Muscle layer of colon (tissue), 2 donors: ENCODE measurements at regions not wholly inside any gene's neighbourhood (a gene's known extent, or its start where the extent isn't known, plus 50 kb on each side); places are given as distances from the start of the nearest gene placed in this dataset.

Experiments used
- H3K27ac ChIP-seq: one replicate; pipeline ENCODE4 v1.7.0; 2013; ENCODE audit warnings: low read depth, mild to moderate bottlenecking, low read length, moderate library complexity
- H3K27me3 ChIP-seq, 2 donors: one replicate each; pipeline ENCODE4 v1.7.0; 2013; ENCODE audit warnings: low read length in 2 of 2, mild to moderate bottlenecking in 2 of 2; ENCODE audit not compliant: insufficient read depth in 2 of 2, control insufficient read depth in 1 of 2
- H3K36me3 ChIP-seq: one replicate; pipeline ENCODE4 v1.7.0; 2013; ENCODE audit warnings: mild to moderate bottlenecking, low read length; ENCODE audit not compliant: insufficient read depth
- H3K4me1 ChIP-seq: one replicate; pipeline ENCODE4 v1.7.0; 2013; ENCODE audit warnings: mild to moderate bottlenecking, low read length; ENCODE audit not compliant: insufficient read depth
- H3K4me3 ChIP-seq, 2 donors: one replicate each; pipeline ENCODE4 v1.7.0; 2013; ENCODE audit warnings: low read length in 2 of 2, low read depth in 1 of 2, mild to moderate bottlenecking in 1 of 2, moderate library complexity in 1 of 2
- H3K9ac ChIP-seq: one replicate; pipeline ENCODE4 v1.7.0; 2013; ENCODE audit warnings: low read length
- H3K9me3 ChIP-seq: one replicate; pipeline ENCODE4 v1.7.0; 2013; ENCODE audit warnings: mild to moderate bottlenecking, low read length
- donor health status: abdominal sarcoma.
- donor health status: Adenocarcinoma of cecum.

GRCh38 chr5:167152561-167152960 lies 1138.9 kb upstream of the WWC1 start:
- Histone ChIP-seq H3K4me3 (no peak overlapping the region), H3K9ac (no peak overlapping the region), H3K27me3 (no peaks in the 10 kb centered on the region), H3K36me3 (no peaks in the 10 kb centered on the region), H3K9me3 (no peaks in the 10 kb centered on the region), H3K27ac (no peak overlapping the region), H3K4me1 (peaks cover 5% of the 10 kb centered on the region)

GRCh38 chr5:167155387-167156005 lies 1135.9 kb upstream of the WWC1 start:
- Histone ChIP-seq H3K9ac (no peak overlapping the region), H3K9me3 (no peaks in the 10 kb centered on the region), H3K4me3 (peak overlapping the region in 1 of 2 donors; percentile 12), H3K27me3 (no peaks in the 10 kb centered on the region), H3K27ac (no peak overlapping the region), H3K36me3 (no peaks in the 10 kb centered on the region), H3K4me1 (no peaks in the 10 kb centered on the region)

- no peaks in the 10 kb centered on the region for H3K9me3 ChIP-seq
- no peaks in the 10 kb centered on the region for H3K36me3 ChIP-seq
- no peak overlapping the region for H3K27ac ChIP-seq
- no peak overlapping the region for H3K9ac ChIP-seq
- H3K4me3 ChIP-seq: no peak overlapping the region
- H3K27me3 ChIP-seq: no peaks in the 10 kb centered on the region
- no peaks in the 10 kb centered on the region for H3K4me1 ChIP-seq
These were observed 1135.0 kb upstream of the WWC1 start for GRCh38 chr5:167156446-167156845.

- H3K4me3 ChIP-seq: no peak overlapping the region
- H3K4me1 ChIP-seq: no peaks in the 10 kb centered on the region
- no peaks in the 10 kb centered on the region for H3K9me3 ChIP-seq
- H3K27me3 ChIP-seq: no peaks in the 10 kb centered on the region
- H3K27ac ChIP-seq: no peak overlapping the region
- H3K36me3 ChIP-seq: no peaks in the 10 kb centered on the region
- no peak overlapping the region for H3K9ac ChIP-seq
These were observed 1132.9 kb upstream of the WWC1 start for GRCh38 chr5:167158588-167158987.

GRCh38 chr5:167160388-167160787 lies 1131.1 kb upstream of the WWC1 start:
- no peak overlapping the region for H3K9ac ChIP-seq
- H3K4me3 ChIP-seq: no peak overlapping the region
- H3K27ac ChIP-seq: no peak overlapping the region
- no peaks in the 10 kb centered on the region for H3K9me3 ChIP-seq
- H3K36me3 ChIP-seq: no peaks in the 10 kb centered on the region
- H3K27me3 ChIP-seq: no peaks in the 10 kb centered on the region
- H3K4me1 ChIP-seq: no peaks in the 10 kb centered on the region

- no peaks in the 10 kb centered on the region for H3K36me3 ChIP-seq
- no peaks in the 10 kb centered on the region for H3K4me1 ChIP-seq
- H3K9ac ChIP-seq: no peak overlapping the region
- no peak overlapping the region for H3K27ac ChIP-seq
- no peak overlapping the region for H3K4me3 ChIP-seq
- no peaks in the 10 kb centered on the region for H3K9me3 ChIP-seq
- no peaks in the 10 kb centered on the region for H3K27me3 ChIP-seq
These were observed 1124.7 kb upstream of the WWC1 start for GRCh38 chr5:167166696-167167095.

- Histone ChIP-seq H3K4me1 (no peaks in the 10 kb centered on the region), H3K9me3 (no peaks in the 10 kb centered on the region), H3K36me3 (no peaks in the 10 kb centered on the region), H3K4me3 (no peak overlapping the region), H3K9ac (no peak overlapping the region), H3K27me3 (no peaks in the 10 kb centered on the region), H3K27ac (no peak overlapping the region)
These were observed 1124.2 kb upstream of the WWC1 start for GRCh38 chr5:167167191-167167795.

- no peaks in the 10 kb centered on the region for H3K4me1 ChIP-seq
- H3K9me3 ChIP-seq: no peaks in the 10 kb centered on the region
- no peaks in the 10 kb centered on the region for H3K36me3 ChIP-seq
- no peak overlapping the region for H3K4me3 ChIP-seq
- no peak overlapping the region for H3K9ac ChIP-seq
- H3K27ac ChIP-seq: no peak overlapping the region
- no peaks in the 10 kb centered on the region for H3K27me3 ChIP-seq
These were observed 1122.5 kb upstream of the WWC1 start for GRCh38 chr5:167168971-167169370.

- no peaks in the 10 kb centered on the region for H3K4me1 ChIP-seq
- H3K9me3 ChIP-seq: no peaks in the 10 kb centered on the region
- H3K9ac ChIP-seq: no peak overlapping the region
- H3K27ac ChIP-seq: no peak overlapping the region
- H3K27me3 ChIP-seq: no peaks in the 10 kb centered on the region
- no peaks in the 10 kb centered on the region for H3K36me3 ChIP-seq
- no peak overlapping the region for H3K4me3 ChIP-seq
These were observed 1120.4 kb upstream of the WWC1 start for GRCh38 chr5:167171056-167171455.

GRCh38 chr5:167177736-167178135 lies 1113.7 kb upstream of the WWC1 start:
- Histone ChIP-seq H3K9me3 (no peaks in the 10 kb centered on the region), H3K27me3 (no peaks in the 10 kb centered on the region), H3K9ac (no peak overlapping the region), H3K4me1 (no peaks in the 10 kb centered on the region), H3K36me3 (no peaks in the 10 kb centered on the region), H3K27ac (no peak overlapping the region), H3K4me3 (no peak overlapping the region)

GRCh38 chr5:167180906-167181305 lies 1110.5 kb upstream of the WWC1 start:
- no peaks in the 10 kb centered on the region for H3K9me3 ChIP-seq
- H3K9ac ChIP-seq: no peak overlapping the region

GRCh38 chr5:167205881-167206280 lies 1085.6 kb upstream of the WWC1 start:
- H3K4me3 ChIP-seq: no peak overlapping the region
- H3K9me3 ChIP-seq: peaks cover 5% of the 10 kb centered on the region
- H3K9ac ChIP-seq: no peak overlapping the region
- H3K27me3 ChIP-seq: no peaks in the 10 kb centered on the region
- peaks cover 5% of the 10 kb centered on the region for H3K4me1 ChIP-seq
- no peaks in the 10 kb centered on the region for H3K36me3 ChIP-seq
- no peak overlapping the region for H3K27ac ChIP-seq

More at GRCh38 chr5:167180906-167181305, 1110.5 kb upstream of the WWC1 start:
- Histone ChIP-seq H3K4me3 (no peak overlapping the region), H3K36me3 (no peaks in the 10 kb centered on the region), H3K27ac (no peak overlapping the region), H3K27me3 (no peaks in the 10 kb centered on the region), H3K4me1 (no peaks in the 10 kb centered on the region)
